ENCODE measurements at regions not wholly inside any gene's neighbourhood (a gene's known extent, or its start where the extent isn't known, plus 50 kb on each side); places are given as distances from the start of the nearest gene placed in this dataset.

DNA sequence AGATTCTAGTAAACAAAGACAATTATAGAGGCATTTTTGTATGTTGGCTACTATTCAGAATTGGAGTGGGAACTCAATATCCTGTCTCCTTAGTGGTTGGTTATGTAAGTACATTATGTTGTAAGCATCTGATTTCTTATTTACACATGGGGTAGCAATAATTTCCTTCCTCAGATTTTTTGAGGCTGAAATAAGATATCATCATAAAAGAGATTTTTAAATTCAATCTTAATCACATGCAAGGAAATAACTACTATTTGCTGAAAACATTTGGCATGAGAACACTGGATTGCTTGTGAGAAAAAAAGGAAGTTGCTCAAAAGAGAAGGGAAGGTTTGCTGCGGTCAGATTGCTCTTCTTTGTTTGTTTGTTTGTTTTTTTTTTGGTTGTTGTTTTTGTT lies 437.7 kb upstream of the HS3ST1 start:
- no peak for DNase-seq (ENCODE audit: low read depth)
- no peak overlapping the region for H3K4me3 ChIP-seq (ENCODE audit: control insufficient read depth, low read depth, low read length)
- TF ChIP-seq, protein P1, sequence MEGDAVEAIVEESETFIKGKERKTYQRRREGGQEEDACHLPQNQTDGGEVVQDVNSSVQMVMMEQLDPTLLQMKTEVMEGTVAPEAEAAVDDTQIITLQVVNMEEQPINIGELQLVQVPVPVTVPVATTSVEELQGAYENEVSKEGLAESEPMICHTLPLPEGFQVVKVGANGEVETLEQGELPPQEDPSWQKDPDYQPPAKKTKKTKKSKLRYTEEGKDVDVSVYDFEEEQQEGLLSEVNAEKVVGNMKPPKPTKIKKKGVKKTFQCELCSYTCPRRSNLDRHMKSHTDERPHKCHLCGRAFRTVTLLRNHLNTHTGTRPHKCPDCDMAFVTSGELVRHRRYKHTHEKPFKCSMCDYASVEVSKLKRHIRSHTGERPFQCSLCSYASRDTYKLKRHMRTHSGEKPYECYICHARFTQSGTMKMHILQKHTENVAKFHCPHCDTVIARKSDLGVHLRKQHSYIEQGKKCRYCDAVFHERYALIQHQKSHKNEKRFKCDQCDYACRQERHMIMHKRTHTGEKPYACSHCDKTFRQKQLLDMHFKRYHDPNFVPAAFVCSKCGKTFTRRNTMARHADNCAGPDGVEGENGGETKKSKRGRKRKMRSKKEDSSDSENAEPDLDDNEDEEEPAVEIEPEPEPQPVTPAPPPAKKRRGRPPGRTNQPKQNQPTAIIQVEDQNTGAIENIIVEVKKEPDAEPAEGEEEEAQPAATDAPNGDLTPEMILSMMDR (IDR thresholded peaks at IDR 0.05; ENCODE audit: control insufficient read depth, insufficient read depth, low read depth, low read length, missing control alignments), result no peak

DNA sequence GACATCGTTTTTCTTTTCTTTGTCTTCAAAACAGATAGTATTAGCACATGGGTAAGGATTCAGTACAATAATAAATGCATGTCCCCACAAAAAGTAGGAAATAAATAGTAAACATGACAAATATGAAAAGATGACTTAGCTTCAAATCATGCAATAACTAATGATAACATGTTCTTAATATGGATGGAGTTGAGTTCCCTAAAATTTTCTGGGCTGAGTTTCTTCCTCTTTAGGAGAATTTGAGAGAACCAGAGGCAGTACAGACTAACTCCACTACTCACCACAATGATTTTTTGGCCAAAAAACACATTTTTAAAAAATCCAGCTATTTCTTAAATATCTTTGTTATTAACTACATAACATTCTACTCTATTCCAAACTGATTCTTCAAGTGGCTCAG lies 432.3 kb upstream of the HS3ST1 start:
- no peak overlapping the region for H3K4me3 ChIP-seq (ENCODE audit: control insufficient read depth, low read depth, low read length)
- DNase-seq (ENCODE audit: low read depth), result no peak
- TF ChIP-seq, protein P1 (IDR thresholded peaks at IDR 0.05; ENCODE audit: control insufficient read depth, insufficient read depth, low read depth, low read length, missing control alignments), result no peak

DNA sequence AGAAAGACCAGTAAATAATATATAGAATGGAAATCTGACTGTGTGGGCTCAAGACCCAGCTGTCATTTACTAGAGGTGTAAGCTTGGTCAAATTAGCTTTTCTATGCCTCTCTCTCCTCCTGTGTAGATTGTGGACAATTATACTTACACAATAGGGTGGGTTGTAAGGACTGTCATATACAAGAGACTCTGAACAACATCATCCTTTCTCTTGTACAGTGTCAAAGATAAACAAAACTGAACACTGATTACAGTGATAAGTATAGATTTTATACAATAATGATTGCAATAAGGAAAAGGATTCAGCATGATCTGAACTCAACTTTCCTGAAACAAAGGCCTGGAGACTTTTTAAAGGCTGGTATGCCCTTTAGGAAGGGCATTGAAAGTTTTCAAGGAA lies 429.2 kb upstream of the HS3ST1 start:
- no peak for DNase-seq (ENCODE audit: low read depth)
- H3K4me3 ChIP-seq (ENCODE audit: control insufficient read depth, low read depth, low read length), result no peak overlapping the region
- TF ChIP-seq, protein P1 (IDR thresholded peaks at IDR 0.05; ENCODE audit: control insufficient read depth, insufficient read depth, low read depth, low read length, missing control alignments), result no peak

GRCh38 chr4:11847167-11847566 lies 418.5 kb upstream of the HS3ST1 start:
- TF ChIP-seq, protein P1 (IDR thresholded peaks at IDR 0.05; ENCODE audit: control insufficient read depth, insufficient read depth, low read depth, low read length, missing control alignments), result no peak
- H3K4me3 ChIP-seq (ENCODE audit: control insufficient read depth, low read depth, low read length), result no peak overlapping the region
- no peak for DNase-seq (ENCODE audit: low read depth)

DNA sequence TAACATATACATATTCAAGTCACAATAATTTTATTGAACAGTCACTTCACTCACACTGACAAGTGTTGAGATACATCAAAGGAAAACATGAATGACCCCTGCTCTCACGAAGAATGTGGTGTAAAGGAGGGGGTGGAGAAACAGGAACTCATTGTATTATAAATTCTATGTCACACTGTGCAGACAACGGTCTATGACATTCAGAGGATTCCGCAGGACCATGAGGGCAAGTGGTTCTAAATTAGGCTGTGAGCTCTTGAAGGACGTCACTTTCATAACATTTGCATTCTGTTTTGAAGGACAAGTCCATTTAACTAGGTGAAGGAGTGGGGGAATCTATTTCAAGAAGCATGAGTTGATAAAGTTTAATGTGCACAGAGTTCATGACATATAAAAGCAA lies 415.2 kb upstream of the HS3ST1 start:
- DNase-seq (ENCODE audit: low read depth), result no peak
- no peak overlapping the region for H3K4me3 ChIP-seq (ENCODE audit: control insufficient read depth, low read depth, low read length)
- TF ChIP-seq, protein P1 (IDR thresholded peaks at IDR 0.05; ENCODE audit: control insufficient read depth, insufficient read depth, low read depth, low read length, missing control alignments), result no peak

DNA sequence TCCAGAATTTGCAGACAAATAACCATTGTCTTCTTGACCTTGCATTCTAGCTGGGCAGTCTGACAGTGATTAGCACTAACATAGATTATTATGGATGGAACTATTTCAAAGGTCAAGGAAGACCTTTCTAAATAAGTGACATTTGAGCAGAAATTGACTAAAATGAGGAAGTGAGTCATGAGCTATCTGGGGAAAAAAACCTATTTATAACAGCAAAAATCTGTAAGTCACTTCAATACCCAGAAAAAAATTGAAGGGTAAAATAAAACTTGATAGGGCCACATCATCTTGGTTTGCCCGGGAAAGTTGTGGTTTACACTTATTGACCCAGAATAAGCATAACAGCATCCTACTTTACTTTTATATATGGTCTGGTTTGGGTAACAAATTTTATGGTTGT lies 414.6 kb upstream of the HS3ST1 start:
- no peak for DNase-seq (ENCODE audit: low read depth)
- TF ChIP-seq, protein P1 (IDR thresholded peaks at IDR 0.05; ENCODE audit: control insufficient read depth, insufficient read depth, low read depth, low read length, missing control alignments), result no peak
- no peak overlapping the region for H3K4me3 ChIP-seq (ENCODE audit: control insufficient read depth, low read depth, low read length)
